NCI-H226 (cell line): ENCODE measurements at regions not wholly inside any gene's neighbourhood (a gene's known extent, or its start where the extent isn't known, plus 50 kb on each side); places are given as distances from the start of the nearest gene placed in this dataset.

Source experiments
- DNase-seq: peaks from one replicate; pipeline ENCODE4 v3.0.0-alpha.2; 2015

DNA sequence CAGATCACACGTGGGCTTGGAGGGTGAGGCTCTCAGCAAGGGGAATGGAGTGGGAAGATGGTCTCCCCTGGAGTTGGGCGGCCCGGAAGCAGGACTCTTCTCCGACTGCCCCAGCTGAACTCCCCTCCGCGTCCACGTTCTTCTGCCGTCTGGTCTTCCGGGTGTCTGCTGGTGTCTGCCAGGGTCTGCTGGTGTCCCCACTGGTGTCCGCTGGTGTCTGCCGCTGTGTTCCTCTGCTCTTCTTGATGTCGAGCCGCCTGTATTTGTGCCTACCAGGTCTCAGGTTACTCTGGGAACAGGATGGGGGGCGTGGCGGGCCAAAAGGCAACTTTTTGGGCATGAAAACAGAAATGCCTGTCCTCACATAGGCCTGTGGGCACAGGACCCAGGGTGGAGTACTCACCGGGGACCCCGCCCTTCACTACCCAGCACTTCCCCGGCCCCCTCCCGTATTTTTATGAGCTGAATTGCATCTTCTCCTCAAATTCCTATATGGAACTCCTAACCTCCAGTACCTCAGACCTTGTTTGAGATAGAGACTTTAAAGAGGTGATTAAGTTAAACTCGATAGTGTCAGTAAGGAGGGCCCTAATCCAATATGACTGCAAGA, 675.4 kb downstream of the SEMA5A start:
- no peak for DNase-seq

- DNase-seq: no peak
Measured at GRCh38 chr5:8870959-8871355, 674.9 kb downstream of the SEMA5A start.

DNA sequence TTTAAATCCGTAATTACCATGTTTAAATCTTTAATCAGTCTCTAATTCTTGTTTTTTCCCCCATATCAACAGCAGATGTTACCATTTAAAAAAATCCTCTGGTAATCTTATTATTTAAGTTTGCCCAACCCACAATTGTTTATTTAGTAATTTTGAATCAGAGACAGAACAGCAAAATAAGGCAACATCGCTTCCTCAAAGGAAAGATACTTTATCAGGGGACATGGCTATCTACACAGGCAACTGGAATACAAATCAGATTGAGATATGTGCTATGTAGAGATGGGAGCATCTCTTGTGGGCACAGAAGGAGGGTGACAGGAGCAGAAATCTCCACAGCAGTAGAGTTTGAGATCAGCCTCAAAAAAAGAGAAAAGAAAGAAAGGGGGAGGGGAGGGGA, 674.4 kb downstream of the SEMA5A start:
- no peak for DNase-seq

DNA sequence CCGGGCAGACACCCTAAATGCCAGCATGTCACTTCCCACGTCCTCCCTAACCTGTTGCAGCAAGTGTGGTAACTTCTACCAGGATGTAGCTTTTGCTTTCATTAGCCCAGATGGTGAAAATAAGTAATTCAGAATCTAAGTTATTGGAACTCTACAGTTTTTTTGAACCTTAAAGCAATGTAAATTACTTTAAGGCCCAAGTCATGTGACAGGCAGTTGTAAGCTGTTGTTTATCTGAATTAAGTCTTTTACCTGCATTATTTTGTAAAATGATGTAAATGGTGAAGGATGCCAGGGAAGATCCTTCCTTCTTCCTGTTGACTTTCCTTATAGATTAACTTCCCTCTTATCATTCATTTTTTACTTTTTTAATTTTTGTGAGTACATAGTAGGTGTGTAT, 670.2 kb downstream of the SEMA5A start:
- DNase-seq: no peak

- no peak for DNase-seq
Measured at GRCh38 chr5:8879248-8879647, 666.6 kb downstream of the SEMA5A start.

DNA sequence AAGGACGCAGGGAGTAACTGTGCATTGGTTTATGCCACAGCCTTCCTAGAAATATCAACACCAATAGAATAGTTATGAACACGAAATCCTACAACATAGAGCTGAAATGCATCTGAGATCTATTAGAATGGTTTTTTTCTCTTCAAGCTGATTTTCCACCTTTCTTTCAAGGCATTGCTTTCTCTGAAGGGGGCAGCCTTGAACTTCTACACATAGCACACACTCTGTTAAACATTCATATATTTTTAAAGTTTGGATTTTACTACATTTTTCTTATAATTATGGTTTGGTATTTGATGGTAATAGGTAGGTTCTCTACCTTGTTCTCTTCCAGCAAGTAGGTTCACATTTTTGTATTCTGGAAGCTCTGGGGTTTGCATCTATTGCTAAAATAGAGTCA, 661.8 kb downstream of the SEMA5A start:
- DNase-seq: no peak

- no peak for DNase-seq
Measured at GRCh38 chr5:8892926-8893325, 652.9 kb downstream of the SEMA5A start.

GRCh38 chr5:8894031-8894430, 651.8 kb downstream of the SEMA5A start:
- DNase-seq: no peak

GRCh38 chr5:8895062-8895461, 650.8 kb downstream of the SEMA5A start:
- DNase-seq: no peak

- DNase-seq: no peak
Measured at GRCh38 chr5:8895599-8895998, 650.3 kb downstream of the SEMA5A start.

DNA sequence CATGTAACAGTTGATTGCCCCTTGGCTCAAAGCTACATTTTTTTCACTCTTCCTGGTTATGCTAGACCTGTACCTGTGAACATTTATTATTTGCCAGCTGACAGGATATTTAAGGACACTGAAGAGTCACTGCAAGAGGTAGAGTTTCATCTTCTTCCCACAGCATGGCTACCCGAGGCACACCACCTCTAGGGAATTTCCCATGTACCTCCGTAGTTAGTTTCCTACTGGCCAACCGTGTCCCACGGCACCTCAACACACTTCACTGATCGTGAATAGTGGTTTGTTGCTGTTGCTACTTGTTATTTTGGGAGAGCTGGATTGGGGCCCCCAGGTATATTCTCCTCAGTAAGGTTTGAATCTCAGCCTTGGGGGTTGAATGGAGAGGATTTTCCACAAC, 648.6 kb downstream of the SEMA5A start:
- DNase-seq: no peak

DNA sequence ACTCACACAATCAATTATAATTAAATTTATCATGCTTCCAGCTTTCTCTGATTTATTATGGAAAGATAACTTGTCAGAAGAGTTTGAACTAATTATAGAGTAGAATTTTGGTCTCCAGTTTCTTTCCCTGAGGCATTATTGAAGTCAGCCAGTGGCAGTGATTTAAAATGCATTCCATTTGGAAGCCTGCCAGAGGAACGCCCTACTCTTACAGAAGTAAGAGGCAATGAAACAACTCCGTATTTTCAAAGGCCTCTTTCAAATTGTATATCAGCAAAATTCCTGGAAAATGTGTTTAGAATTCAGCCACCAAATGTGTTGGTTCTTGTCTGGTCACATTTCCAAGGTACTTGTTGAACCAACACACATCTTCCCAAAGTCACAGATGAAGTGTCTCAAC, 640.9 kb downstream of the SEMA5A start:
- DNase-seq: peak; percentile 49

- peak; percentile 54 for DNase-seq
Measured at GRCh38 chr5:8906303-8906967, 639.4 kb downstream of the SEMA5A start.

DNA sequence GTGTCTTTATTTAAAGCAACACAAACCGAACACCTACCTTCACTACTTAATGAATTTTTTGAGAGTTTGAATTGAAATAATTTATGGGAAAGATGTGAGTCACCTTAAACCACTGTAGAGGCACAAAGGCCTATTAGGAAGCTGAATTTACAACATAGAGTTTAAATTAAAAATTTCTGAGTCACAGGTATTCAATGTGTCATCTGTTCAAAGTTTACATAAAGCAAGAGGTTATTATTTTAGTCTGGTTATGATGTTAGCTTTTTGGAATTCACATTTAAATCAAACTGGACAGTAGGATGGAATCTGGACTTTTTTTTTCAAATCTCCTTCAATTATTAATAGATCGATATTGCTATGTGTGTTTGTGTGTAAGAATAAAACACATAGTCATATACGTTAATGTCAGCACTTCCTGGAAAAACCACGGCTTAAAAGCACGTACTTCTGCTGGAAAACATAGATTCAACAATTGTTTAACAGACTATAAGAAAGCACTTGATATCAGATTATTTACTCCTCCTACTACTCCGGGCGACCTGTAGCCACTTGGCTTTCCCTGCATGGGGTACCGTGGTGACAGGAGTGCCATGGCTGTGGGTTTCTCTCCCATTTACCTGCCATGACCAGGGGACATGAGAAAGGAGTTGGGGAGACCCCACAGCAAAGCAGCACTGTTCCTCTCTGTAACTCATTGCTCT, 638.6 kb downstream of the SEMA5A start:
- peak; percentile 69 for DNase-seq

DNA sequence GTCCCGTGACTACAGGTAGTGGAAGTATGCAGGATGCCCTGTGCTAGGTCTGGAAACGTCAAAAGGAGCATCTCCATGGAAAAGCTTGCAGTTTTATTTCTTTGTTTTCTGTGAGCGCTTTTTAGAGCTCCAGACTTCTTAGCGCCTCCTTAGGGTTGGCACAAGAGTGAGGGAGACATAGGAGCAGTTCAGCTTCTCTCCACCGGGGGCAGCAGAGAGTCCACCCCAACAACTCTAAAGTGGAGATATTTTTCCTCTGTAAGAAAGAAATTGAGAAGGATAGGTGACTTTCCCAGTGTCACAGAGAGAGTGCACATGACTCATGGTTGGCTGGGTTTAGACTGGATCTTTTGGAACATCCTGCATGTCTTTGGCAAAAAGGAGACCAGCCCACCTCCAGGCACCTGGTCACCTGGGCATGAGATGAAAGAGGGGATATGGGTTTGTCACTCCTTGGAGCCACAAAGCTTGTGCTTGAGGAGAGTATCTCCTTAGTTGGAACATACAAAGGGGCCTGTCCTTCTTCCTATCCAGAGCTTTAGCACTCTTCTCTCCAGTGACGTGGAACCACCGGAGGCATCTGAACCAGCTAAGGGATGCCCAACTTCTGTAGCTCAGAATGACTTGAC, 637.7 kb downstream of the SEMA5A start:
- DNase-seq: peak; percentile 7

DNA sequence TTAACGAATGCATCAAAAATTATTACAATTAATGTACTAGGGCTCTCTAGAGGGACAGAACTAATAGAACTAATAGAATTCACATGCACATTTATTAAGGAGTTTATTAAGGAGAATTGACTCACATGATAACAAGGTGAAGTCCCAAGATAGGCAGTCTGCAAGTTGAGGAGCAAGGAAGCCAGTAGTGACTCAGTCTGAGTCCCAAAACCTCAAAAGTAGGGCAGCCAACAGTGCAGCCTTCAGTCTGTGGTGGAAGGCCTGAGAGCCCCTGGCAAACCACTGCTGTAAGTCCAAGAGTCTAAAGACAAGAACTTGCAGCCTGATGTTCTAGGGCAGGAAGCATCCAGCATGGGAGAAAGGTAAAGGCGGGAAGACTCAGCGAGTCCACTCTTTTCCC, 633.8 kb downstream of the SEMA5A start:
- DNase-seq: peak; percentile 48

DNA sequence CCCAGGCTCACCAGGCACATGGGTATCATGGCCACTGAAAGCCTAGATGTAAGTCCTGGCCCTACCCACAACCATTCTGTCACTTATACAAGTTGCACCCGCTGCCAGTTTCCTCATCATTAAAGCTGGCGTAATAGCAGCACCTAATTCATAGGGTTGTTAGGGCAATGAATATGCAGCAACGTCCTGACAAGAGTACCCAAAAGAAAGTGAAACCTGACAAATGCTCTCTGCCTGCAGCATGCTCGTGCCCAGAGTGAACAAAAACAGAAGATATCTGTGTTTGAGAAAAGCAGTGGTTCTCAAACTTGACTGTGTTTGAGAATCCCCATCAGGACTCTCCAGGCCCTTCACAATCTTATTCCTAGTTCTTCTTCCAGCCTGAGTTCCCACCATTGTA, 632.4 kb downstream of the SEMA5A start:
- DNase-seq: no peak

GRCh38 chr5:8919096-8919495, 626.8 kb downstream of the SEMA5A start:
- DNase-seq: no peak

GRCh38 chr5:8923526-8923925, 622.3 kb downstream of the SEMA5A start:
- DNase-seq: no peak

GRCh38 chr5:8924054-8924793, 621.7 kb downstream of the SEMA5A start:
- DNase-seq: no peak

DNA sequence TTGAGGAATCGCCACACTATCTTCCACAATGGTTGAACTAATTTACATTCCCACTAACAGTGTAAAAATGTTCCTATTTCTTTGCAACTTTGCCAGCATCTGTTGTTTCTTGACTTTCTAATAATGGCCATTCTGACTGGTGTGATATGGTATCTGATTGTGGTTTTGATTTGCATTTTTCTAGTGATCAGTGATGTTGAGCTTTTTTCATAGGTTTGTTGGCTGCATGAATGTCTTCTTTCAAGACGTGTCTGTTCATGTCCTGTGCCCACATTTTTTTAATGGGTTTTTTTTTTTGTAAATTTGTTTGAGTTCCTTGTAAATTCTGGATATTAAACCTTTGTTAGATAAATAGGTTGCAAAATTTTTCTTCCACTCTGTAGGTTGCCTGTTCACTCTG, 615.9 kb downstream of the SEMA5A start:
- no peak for DNase-seq

DNA sequence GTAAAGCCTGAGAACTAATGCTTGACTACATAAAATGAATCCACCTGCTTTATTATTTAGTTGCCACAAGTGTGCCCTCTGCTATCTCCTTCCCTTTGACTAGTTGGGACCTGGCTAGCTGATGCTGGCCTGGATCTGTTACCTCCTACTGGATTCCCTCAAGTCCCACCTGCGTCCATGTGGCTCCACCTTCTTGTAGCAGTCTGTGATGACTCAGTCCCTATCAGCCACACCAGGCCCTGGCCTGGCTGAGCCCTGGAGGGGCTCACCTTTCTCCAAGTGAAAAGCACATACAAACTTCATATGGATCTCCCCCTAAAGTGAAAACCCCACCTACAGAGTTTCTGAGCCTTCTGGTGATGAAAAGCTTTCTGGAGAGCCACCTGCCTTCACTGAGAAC, 611.4 kb downstream of the SEMA5A start:
- DNase-seq: no peak

DNA sequence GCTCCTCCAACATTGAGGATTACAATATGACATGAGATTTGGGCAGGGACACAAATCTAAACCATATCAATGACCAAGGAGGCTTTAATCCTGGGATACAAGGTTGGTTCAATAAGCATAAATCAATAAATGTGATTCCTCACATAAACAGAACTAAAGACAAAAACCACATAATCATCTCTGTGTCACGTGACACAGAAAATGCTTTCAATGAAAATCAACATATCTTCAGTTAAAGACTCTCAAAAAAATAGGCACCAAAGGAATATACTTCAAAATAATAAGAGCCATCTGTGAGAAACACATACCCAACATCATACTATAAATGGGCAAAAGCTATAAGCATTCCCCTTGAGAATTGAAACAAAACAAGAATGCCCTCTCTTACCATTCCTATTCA, 604.9 kb downstream of the SEMA5A start:
- no peak for DNase-seq
